Endothelial cell of umbilical vein (primary cell): ENCODE measurements at regions not wholly inside any gene's neighbourhood (a gene's known extent, or its start where the extent isn't known, plus 50 kb on each side); places are given as distances from the start of the nearest gene placed in this dataset.

Experiments
- BruUV-seq: library from RNA; stranded (reverse); fragments of 400-500 nt; replicated peaks from 2 replicates; lab custom pipeline; 2021; lab: Mats Ljungman, UMichigan
- CTCF ChIA-PET: fragments of 300-600, 350-600 bp; sonication (Branson Sonifier 250); formaldehyde crosslinking; loops from one replicate; lab custom pipeline; 2021; ENCODE audit warnings: antibody characterized with exemption, inconsistent platforms; lab: Charles Lee
- POLR2A ChIA-PET: fragments of 300-600, 350-600 bp; sonication (Branson Sonifier 250); formaldehyde crosslinking; loops from one replicate; lab custom pipeline; 2021; ENCODE audit warnings: antibody characterized with exemption, inconsistent platforms; lab: Charles Lee
- DNase-seq: peaks from one replicate; pipeline ENCODE4 v3.0.0-alpha.2; 2011; ENCODE audit warnings: low read depth, low spot score
- FAIRE-seq: peaks from 2 replicates; lab custom pipeline; 2011; peaks lifted over from hg19 to GRCh38; lab: Jason Lieb, UNC
- H2AFZ ChIP-seq: 2 replicates; pipeline ENCODE4 v1.6.0; 2012; ENCODE audit warnings: low read depth, low read length, control low read depth, inconsistent platforms
- H3K27ac ChIP-seq: 2 replicates; pipeline ENCODE4 v1.5.1; 2011; ENCODE audit warnings: low read depth, mild to moderate bottlenecking, control low read depth, low read length, moderate library complexity; ENCODE audit not compliant: insufficient read depth
- H3K27me3 ChIP-seq, 2 experiments: 2 replicates each; pipeline versions ENCODE4 v1.6.0 to v1.6.1; 2011; ENCODE audit warnings: low read length in 2 of 2, mixed read lengths in 1 of 2; ENCODE audit not compliant: control insufficient read depth in 2 of 2, insufficient read depth in 2 of 2
- H3K36me3 ChIP-seq, 2 experiments: 2 replicates in 1 of 2; 3 replicates in 1 of 2; pipeline ENCODE4 v1.5.1; 2011; ENCODE audit warnings: low read length in 2 of 2, mild to moderate bottlenecking in 1 of 2, moderate library complexity in 1 of 2; ENCODE audit not compliant: control insufficient read depth in 2 of 2, insufficient read depth in 2 of 2; ENCODE audit errors: extremely low read depth in 1 of 2
- H3K4me1 ChIP-seq: 3 replicates; pipeline ENCODE4 v1.5.1; 2011; ENCODE audit warnings: mild to moderate bottlenecking, low read length; ENCODE audit not compliant: control insufficient read depth, insufficient read depth; ENCODE audit errors: extremely low read depth
- H3K4me2 ChIP-seq: 2 replicates; pipeline ENCODE4 v1.6.1; 2011; ENCODE audit warnings: low read length, control low read depth, mixed read lengths; ENCODE audit not compliant: insufficient read depth
- H3K4me3 ChIP-seq, 3 experiments: fragments of 200-600 bp in 1 of 3; sonication (generic), shearing (Covaris generic) in 1 of 3; replicated peaks in 1 of 3; 2 replicates each; pipeline ENCODE4 v1.5.1; 2011 to 2016; ENCODE audit warnings: control low read depth in 3 of 3, low read length in 3 of 3, mild to moderate bottlenecking in 2 of 3, inconsistent platforms in 1 of 3, low read depth in 1 of 3, moderate library complexity in 1 of 3; ENCODE audit not compliant: insufficient read depth in 1 of 3
- H3K79me2 ChIP-seq: 2 replicates; pipeline ENCODE4 v1.6.0; 2012; ENCODE audit warnings: low read length, inconsistent platforms; ENCODE audit not compliant: control insufficient read depth, insufficient read depth
- H3K9ac ChIP-seq: replicated peaks from 2 replicates; pipeline ENCODE3; 2011; ENCODE audit warnings: low read length, control low read depth; ENCODE audit not compliant: insufficient read depth; ENCODE audit errors: extremely low read depth
- H3K9me1 ChIP-seq: replicated peaks from 3 replicates; pipeline ENCODE4 v1.6.0; 2011; ENCODE audit warnings: mild to moderate bottlenecking, low read length; ENCODE audit not compliant: control insufficient read depth, insufficient read depth; ENCODE audit errors: extremely low read depth
- H3K9me3 ChIP-seq: replicated peaks from 2 replicates; pipeline ENCODE4 v1.5.1; 2012; ENCODE audit warnings: low read length, inconsistent platforms; ENCODE audit not compliant: control insufficient read depth, insufficient read depth
- H4K20me1 ChIP-seq: replicated peaks from 2 replicates; pipeline ENCODE3; 2011; ENCODE audit warnings: mild to moderate bottlenecking, low read length; ENCODE audit not compliant: control insufficient read depth, insufficient read depth; ENCODE audit errors: extremely low read depth
- CTCF ChIP-seq, 2 donors: IDR thresholded peaks; 1 replicate in 1 of 2; 2 replicates in 1 of 2; pipeline ENCODE4 v1.5.1; 2011; ENCODE audit warnings: low read length in 2 of 2, mild to moderate bottlenecking in 2 of 2, moderate library complexity in 2 of 2, control low read depth in 1 of 2, inconsistent platforms in 1 of 2, low read depth in 1 of 2; ENCODE audit not compliant: insufficient read depth in 1 of 2; ENCODE audit errors: extremely low read depth in 1 of 2
- FOS ChIP-seq: IDR thresholded peaks from 2 replicates; pipeline ENCODE4 v1.6.1; 2011; ENCODE audit warnings: mild to moderate bottlenecking, low read length, moderate library complexity, borderline replicate concordance; ENCODE audit not compliant: insufficient read depth
- MAX ChIP-seq: IDR thresholded peaks from 2 replicates; pipeline ENCODE4 v1.6.1; 2011; ENCODE audit not compliant: insufficient read depth, insufficient read length
- MYC ChIP-seq: IDR thresholded peaks from one replicate; pipeline ENCODE4 v1.6.1; 2011; ENCODE audit warnings: mild to moderate bottlenecking, low read depth, low read length
- POLR2A ChIP-seq: IDR thresholded peaks from 2 replicates; pipeline ENCODE4 v1.6.1; 2012; ENCODE audit warnings: low read depth, mild to moderate bottlenecking, control low read depth, low read length
- POLR2AphosphoS5 ChIP-seq: IDR thresholded peaks from 2 replicates; pipeline ENCODE4 v1.6.1; 2012; ENCODE audit warnings: low read depth, mild to moderate bottlenecking, control low read depth, low read length, moderate library complexity; ENCODE audit not compliant: insufficient read depth
- dilution Hi-C: fragments of 300-500 bp; cut with MboI; formaldehyde crosslinking; loops from one replicate; pipeline ENCODE4 v1.15.0; 2019; ENCODE audit warnings: low sequenced_read_pairs; ENCODE audit not compliant: extremely low pct_ligation_motif_present
- intact Hi-C: fragments of 100-400 bp; cut with micrococcal nuclease; formaldehyde crosslinking; loops from one replicate; pipeline ENCODE4 v1.10.0; 2022

- TF ChIP-seq POLR2A (no peak), MYC (no peak), FOS (no peak), POLR2AphosphoS5 (no peak)
- H3K36me3 ChIP-seq = no peaks in the 10 kb centered on the region
- intact Hi-C loops = no loop called here
- H3K9ac ChIP-seq = no peak overlapping the region
- no peaks in the 10 kb centered on the region for H3K9me3 ChIP-seq
- no peak for DNase-seq
- FAIRE-seq = no peak
- no peak overlapping the region for H2AFZ ChIP-seq
- ChIA-PET POLR2A (no interaction called here), CTCF (no interaction called here)
- no peak overlapping the region for H3K4me2 ChIP-seq
- H3K79me2 ChIP-seq = no peaks in the 10 kb centered on the region
- H3K9me1 ChIP-seq = no peaks in the 10 kb centered on the region
- H4K20me1 ChIP-seq = no peaks in the 10 kb centered on the region
- H3K27me3 ChIP-seq = no peaks in the 10 kb centered on the region
- H3K4me3 ChIP-seq = no peak overlapping the region
- H3K4me1 ChIP-seq = no peaks in the 10 kb centered on the region
- no peak overlapping the region for H3K27ac ChIP-seq
- dilution Hi-C loops = no loop called here
- no TSS peak for BruUV-seq
These were observed 514.7 kb upstream of the SGO1 start for GRCh38 chr3:20700714-20701113.

GRCh38 chr3:20698896-20699295, 512.9 kb upstream of the SGO1 start:
- BruUV-seq = no TSS peak
- CTCF ChIA-PET = no interaction called here
- dilution Hi-C loops = no loop called here

More at GRCh38 chr3:20698896-20699295, 512.9 kb upstream of the SGO1 start:
- H3K4me3 ChIP-seq = no peak overlapping the region
- H3K27ac ChIP-seq = no peak overlapping the region
- H3K79me2 ChIP-seq = no peaks in the 10 kb centered on the region
- H3K9ac ChIP-seq = no peak overlapping the region
- H3K4me2 ChIP-seq = no peak overlapping the region
- no peaks in the 10 kb centered on the region for H4K20me1 ChIP-seq
- H3K27me3 ChIP-seq = no peaks in the 10 kb centered on the region
- no peaks in the 10 kb centered on the region for H3K9me3 ChIP-seq
- DNase-seq (no peak), FAIRE-seq (no peak)
- no peaks in the 10 kb centered on the region for H3K36me3 ChIP-seq
- H3K9me1 ChIP-seq = no peaks in the 10 kb centered on the region
- TF ChIP-seq MAX (no peak), CTCF (IDR thresholded peaks at IDR 0.05; ENCODE audit: extremely low read depth in 1 of 2, insufficient read depth in 1 of 2, low read depth in 1 of 2, low read length in 2 of 2) (no peak), POLR2AphosphoS5 (no peak)
- POLR2A ChIA-PET = no interaction called here
- H2AFZ ChIP-seq = no peak overlapping the region
- H3K4me1 ChIP-seq = no peaks in the 10 kb centered on the region
- intact Hi-C loops = no loop called here
